ENCODE measurements at regions not wholly inside any gene's neighbourhood (a gene's known extent, or its start where the extent isn't known, plus 50 kb on each side); places are given as distances from the start of the nearest gene placed in this dataset.
"Not testable (repeated sequence)": the region's sequence is repeated elsewhere in the genome, so short reads cannot be mapped to it uniquely, and the experiment has no call there.

GRCh38 chr4:111231281-111231680, 608.4 kb upstream of the PITX2 start:
- DNase-seq, result no peak
- in situ Hi-C loops (cut with HindIII; ENCODE audit: low pct_ligation_motif_present, low pct_unique_long_range_greater_than_20kb, low sequenced_read_pairs), result no loop called here

DNA sequence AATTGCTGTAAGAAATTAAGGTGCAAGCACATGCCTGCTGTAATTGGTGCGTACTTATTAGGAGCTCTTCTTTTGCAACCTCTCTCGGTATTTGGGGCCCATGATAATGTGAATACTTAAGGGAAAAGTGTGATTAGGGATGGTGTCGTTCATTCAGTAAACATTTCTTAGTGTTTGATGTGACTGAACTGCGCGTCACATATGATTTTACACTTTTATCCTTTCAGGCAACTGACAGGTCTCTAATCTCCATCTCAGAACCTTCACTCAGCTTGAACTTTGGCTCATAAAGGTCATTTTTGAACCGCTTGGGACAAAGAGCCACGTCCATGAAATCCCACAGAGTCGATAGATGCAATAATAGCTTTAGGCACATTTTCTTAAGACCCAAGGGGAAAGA, 612.1 kb upstream of the PITX2 start:
- no peak for DNase-seq
- in situ Hi-C loops (cut with HindIII; ENCODE audit: low pct_ligation_motif_present, low pct_unique_long_range_greater_than_20kb, low sequenced_read_pairs), result no loop called here

DNA sequence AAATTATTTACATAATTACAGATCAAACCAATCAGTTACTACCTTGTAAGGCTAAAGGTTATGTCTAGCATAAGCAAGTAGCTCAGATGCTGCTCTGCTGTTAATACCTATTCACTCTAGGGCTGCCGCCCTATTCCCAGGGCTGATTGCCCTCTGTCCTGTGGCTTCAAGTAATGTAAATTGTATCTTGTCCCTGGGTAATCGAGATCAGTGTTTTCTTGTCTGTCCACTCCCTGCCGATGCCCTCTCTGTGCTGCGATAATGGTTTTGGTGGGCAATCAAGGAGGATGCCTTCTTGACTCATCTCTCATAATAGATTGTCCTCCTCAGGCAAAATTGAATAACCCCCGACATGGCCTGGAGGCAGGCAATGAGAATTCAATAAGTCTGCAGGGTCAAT, 641.0 kb upstream of the PITX2 start:
- in situ Hi-C loops (cut with HindIII; ENCODE audit: low pct_ligation_motif_present, low pct_unique_long_range_greater_than_20kb, low sequenced_read_pairs), result no loop called here
- DNase-seq, result no peak

- DNase-seq, result no peak
- in situ Hi-C loops (cut with HindIII; ENCODE audit: low pct_ligation_motif_present, low pct_unique_long_range_greater_than_20kb, low sequenced_read_pairs), result no loop called here
Measured at GRCh38 chr4:111266937-111267336, 644.1 kb upstream of the PITX2 start.

DNA sequence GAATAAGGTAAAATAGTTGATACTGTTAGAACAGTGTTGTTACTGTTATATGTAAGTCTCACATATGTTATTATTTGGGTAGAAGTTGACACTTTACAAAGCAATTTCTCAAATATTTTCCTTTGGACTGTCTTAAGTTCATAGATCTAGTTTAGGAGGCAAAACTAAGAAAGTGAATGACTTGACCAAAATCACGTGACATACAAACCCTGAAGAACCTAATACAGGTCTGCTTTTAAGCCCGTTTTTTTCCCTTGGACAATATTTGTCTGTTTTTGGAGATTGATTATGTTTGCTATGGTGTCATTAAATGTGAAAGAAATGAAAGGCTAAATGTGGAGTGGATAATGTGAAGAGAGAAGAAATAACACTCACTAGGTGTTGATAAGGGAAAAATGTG, 644.9 kb upstream of the PITX2 start:
- in situ Hi-C loops (cut with HindIII; ENCODE audit: low pct_ligation_motif_present, low pct_unique_long_range_greater_than_20kb, low sequenced_read_pairs), result no loop called here
- no peak for DNase-seq

GRCh38 chr4:111268769-111269414, 646.0 kb upstream of the PITX2 start:
- DNase-seq, result no peak
- in situ Hi-C loops (cut with HindIII; ENCODE audit: low pct_ligation_motif_present, low pct_unique_long_range_greater_than_20kb, low sequenced_read_pairs), result no loop called here

- in situ Hi-C loops (cut with HindIII; ENCODE audit: low pct_ligation_motif_present, low pct_unique_long_range_greater_than_20kb, low sequenced_read_pairs), result no loop called here
Measured at GRCh38 chr4:111269439-111269838, 646.6 kb upstream of the PITX2 start.

GRCh38 chr4:111274060-111274459, 651.2 kb upstream of the PITX2 start:
- in situ Hi-C loops (cut with HindIII; ENCODE audit: low pct_ligation_motif_present, low pct_unique_long_range_greater_than_20kb, low sequenced_read_pairs), result no loop called here
- DNase-seq, result no peak

More at GRCh38 chr4:111269439-111269838, 646.6 kb upstream of the PITX2 start:
- DNase-seq, result peak; percentile 2

- DNase-seq, result no peak
- in situ Hi-C loops (cut with HindIII; ENCODE audit: low pct_ligation_motif_present, low pct_unique_long_range_greater_than_20kb, low sequenced_read_pairs), result no loop called here
Measured at GRCh38 chr4:111274486-111274885, 651.6 kb upstream of the PITX2 start.

DNA sequence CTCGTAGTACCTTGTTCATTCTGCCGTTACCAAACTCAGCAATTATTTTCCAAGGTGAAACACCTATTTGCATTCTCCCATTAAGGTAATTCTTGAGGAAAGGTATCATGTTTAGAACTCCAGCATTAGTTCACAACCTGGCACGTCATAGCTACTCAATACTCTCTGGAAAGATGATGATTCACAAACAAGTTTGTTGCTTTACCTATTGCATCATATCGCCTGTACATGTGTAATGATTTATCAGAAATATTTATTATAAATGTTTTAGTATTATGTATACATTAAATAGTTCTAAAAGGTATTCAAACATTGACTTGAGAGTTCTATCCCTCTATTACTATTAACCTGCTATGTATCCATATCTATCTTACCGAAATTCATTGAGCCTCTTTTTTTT, 658.3 kb upstream of the PITX2 start:
- in situ Hi-C loops (cut with HindIII; ENCODE audit: low pct_ligation_motif_present, low pct_unique_long_range_greater_than_20kb, low sequenced_read_pairs), result no loop called here
- DNase-seq, result no peak

DNA sequence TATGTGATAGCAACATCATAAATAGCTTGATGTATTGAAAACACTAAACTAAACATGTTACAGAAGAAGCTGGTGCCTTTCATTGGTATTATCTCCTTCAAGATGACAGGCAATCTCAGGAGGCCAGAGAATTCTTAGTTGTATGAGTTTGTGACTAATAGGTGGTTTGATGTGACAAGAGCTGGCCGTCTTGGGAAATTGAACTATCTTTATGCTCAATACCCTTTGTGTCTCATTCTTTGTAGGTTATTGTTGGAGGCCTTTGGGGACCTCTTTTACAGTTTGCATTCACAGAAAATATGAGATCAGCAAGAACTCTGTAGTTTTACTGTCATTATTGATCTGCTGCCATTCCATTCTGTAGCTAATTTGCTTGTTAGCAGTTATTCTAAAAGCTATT, 659.2 kb upstream of the PITX2 start:
- in situ Hi-C loops (cut with HindIII; ENCODE audit: low pct_ligation_motif_present, low pct_unique_long_range_greater_than_20kb, low sequenced_read_pairs), result no loop called here
- no peak for DNase-seq

DNA sequence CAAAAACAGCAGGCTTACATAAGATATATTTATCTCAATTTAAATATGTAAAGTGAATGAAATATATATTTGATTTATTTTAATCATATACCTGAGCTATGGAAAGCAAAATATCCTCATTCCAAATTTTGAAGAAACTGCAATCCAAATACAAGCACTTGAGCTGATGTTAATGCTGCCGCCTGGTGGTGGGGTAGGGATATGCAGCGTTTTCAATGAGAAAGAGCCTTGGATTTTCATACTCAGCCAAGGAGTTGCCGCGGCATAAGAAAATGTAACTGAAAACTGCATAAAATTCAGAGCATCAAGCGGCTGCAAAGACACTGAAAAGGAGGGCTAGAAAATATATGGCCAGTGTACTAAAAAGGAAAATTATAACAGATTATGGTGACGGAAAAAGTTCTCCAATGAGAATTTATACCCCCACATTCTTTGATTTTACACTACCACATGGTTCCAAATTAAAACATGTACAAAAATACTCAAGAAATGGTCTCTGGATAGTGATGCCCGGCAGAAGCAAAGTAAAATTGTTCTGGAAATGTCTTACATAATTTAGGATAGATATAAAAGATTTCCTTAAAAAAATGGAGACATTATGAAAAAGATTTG, 660.3 kb upstream of the PITX2 start:
- in situ Hi-C loops (cut with HindIII; ENCODE audit: low pct_ligation_motif_present, low pct_unique_long_range_greater_than_20kb, low sequenced_read_pairs), result no loop called here
- peak; percentile 70 for DNase-seq

- in situ Hi-C loops (cut with HindIII; ENCODE audit: low pct_ligation_motif_present, low pct_unique_long_range_greater_than_20kb, low sequenced_read_pairs), result no loop called here
- no peak for DNase-seq
Measured at GRCh38 chr4:111296466-111296865, 673.6 kb upstream of the PITX2 start.

GRCh38 chr4:111303806-111304205, 680.9 kb upstream of the PITX2 start:
- no peak for DNase-seq
- in situ Hi-C loops (cut with HindIII; ENCODE audit: low pct_ligation_motif_present, low pct_unique_long_range_greater_than_20kb, low sequenced_read_pairs), result no loop called here

DNA sequence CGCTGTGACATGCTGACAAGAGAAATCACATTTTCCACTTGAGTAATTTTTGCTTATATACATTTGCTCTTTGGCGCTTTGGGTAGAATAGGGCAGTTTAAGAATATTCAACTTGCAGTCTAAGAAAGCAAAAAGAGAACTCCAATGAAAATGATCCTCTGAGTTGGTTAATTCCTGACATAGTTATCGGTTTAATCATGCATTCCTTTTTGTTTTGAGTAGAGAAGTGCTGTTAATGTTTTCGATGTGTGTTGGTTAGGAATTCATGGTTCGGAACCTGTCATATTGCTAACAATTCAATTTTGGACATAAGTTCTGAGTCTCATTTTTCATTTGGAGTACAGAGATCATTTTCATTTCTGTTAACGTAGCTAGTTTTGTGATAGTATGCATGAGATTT, 700.6 kb upstream of the PITX2 start:
- in situ Hi-C loops (cut with HindIII; ENCODE audit: low pct_ligation_motif_present, low pct_unique_long_range_greater_than_20kb, low sequenced_read_pairs), result no loop called here
- peak; percentile 77 for DNase-seq

DNA sequence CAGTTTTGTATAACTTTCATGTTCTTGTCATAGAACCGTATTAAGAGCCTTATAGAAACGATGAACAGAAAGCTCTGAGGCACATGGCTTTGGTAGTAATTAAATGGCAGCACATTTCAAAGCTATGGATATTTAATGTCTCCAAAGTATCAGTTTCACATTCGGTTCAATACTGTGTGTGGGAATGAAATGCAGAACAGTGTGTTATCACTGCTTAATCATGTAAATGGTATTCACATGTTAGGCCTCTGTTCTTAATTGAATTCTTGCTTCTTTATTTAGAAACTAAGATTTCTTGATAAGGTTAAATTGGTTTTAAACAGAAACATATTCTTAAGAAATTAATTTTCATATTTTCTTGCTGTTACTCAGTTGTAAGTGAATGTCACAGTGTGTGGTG, 701.0 kb upstream of the PITX2 start:
- in situ Hi-C loops (cut with HindIII; ENCODE audit: low pct_ligation_motif_present, low pct_unique_long_range_greater_than_20kb, low sequenced_read_pairs), result no loop called here
- DNase-seq, result peak; percentile 7

DNA sequence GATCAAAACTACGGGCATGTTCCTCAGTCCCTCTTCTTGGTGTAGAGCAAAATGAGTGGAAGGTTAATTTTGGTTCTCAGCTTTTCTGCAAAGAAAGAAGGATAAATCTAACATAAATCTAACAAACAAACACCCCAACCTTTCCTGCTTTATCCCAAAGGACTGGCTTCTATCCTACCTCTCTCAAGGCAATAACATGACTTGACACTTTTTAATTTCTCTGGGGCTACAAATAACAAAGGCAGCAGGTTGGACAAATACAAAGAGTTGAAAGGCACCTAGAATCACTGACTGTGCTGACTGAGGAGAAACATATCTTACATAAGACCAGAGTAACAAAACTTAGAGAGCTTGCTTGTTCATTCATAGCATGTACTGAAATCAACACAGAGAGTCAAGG, 703.6 kb upstream of the PITX2 start:
- in situ Hi-C loops (cut with HindIII; ENCODE audit: low pct_ligation_motif_present, low pct_unique_long_range_greater_than_20kb, low sequenced_read_pairs), result no loop called here
- DNase-seq, result no peak

- in situ Hi-C loops (cut with HindIII; ENCODE audit: low pct_ligation_motif_present, low pct_unique_long_range_greater_than_20kb, low sequenced_read_pairs), result no loop called here
- no peak for DNase-seq
Measured at GRCh38 chr4:111330786-111331185, 707.9 kb upstream of the PITX2 start.

DNA sequence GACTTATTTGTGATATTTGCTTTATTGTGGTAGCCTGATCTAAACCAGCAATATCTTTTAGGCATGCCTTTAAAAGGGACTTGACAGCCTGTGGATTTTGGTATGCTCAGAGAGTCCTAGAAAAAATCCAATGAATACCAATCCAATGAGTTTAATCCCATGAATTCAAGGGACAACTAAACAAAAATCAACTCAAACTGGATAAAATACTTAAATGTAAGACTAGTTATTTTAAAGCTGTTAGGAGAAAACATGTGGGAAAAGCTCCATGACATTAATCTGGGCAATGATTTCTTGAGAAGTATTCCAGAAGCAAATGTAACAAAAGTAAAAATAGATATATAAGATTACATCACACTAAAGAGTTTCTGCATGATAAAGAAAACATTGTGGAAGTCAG, 711.5 kb upstream of the PITX2 start:
- in situ Hi-C loops (cut with HindIII; ENCODE audit: low pct_ligation_motif_present, low pct_unique_long_range_greater_than_20kb, low sequenced_read_pairs), result no loop called here
- no peak for DNase-seq

- DNase-seq; in situ Hi-C loops (cut with HindIII; ENCODE audit: low pct_ligation_motif_present, low pct_unique_long_range_greater_than_20kb, low sequenced_read_pairs): not testable (repeated sequence)
Measured at GRCh38 chr4:111337186-111337876, 714.5 kb upstream of the PITX2 start.

Measured in ACHN (cell line).